B cell (primary cell): ENCODE measurements at regions not wholly inside any gene's neighbourhood (a gene's known extent, or its start where the extent isn't known, plus 50 kb on each side); places are given as distances from the start of the nearest gene placed in this dataset.

ENCODE experiments used
- ATAC-seq: fragments of 200-7000 bp; cut with Tn5 transposase; one replicate; pipeline ENCODE4 v1.10.0; 2021; ENCODE audit warnings: low read depth, mild to moderate bottlenecking, moderate number of reproducible peaks, moderate library complexity
- CTCF ChIA-PET: fragments of 350-600 bp; sonication (Branson Sonifier 250); formaldehyde crosslinking; loops from one replicate; lab custom pipeline; 2021; ENCODE audit warnings: antibody characterized with exemption, inconsistent platforms; lab: Charles Lee
- POLR2A ChIA-PET: fragments of 350-600 bp; sonication (Branson Sonifier 250); formaldehyde crosslinking; loops from one replicate; lab custom pipeline; 2021; ENCODE audit warnings: antibody characterized with exemption; lab: Charles Lee
- DNase-seq: peaks from one replicate; pipeline ENCODE4 v3.0.0; 2013
- H2AFZ ChIP-seq: 2 replicates; pipeline ENCODE4 v1.6.1; 2012; ENCODE audit warnings: mild to moderate bottlenecking, low read depth, low read length; ENCODE audit not compliant: insufficient read depth, poor library complexity, severe bottlenecking
- H3K27ac ChIP-seq, 2 donors: 1 replicate in 1 of 2; 2 replicates in 1 of 2; pipeline ENCODE4 v1.5.1; 2012 to 2013; ENCODE audit warnings: low read length in 2 of 2, mild to moderate bottlenecking in 2 of 2, moderate library complexity in 1 of 2
- H3K27me3 ChIP-seq, 4 experiments: fragments of 200-600 bp in 1 of 4; sonication (generic) in 1 of 4; replicated peaks in 1 of 4; 1 replicate in 2 of 4; 2 replicates in 2 of 4; pipeline versions ENCODE4 v1.6.1 to v1.7.0; 2013 to 2016; ENCODE audit warnings: low read length in 3 of 4, mild to moderate bottlenecking in 2 of 4, mixed read lengths in 1 of 4, moderate library complexity in 1 of 4; ENCODE audit not compliant: insufficient read depth in 4 of 4, control insufficient read depth in 3 of 4; ENCODE audit errors: control extremely low read depth in 1 of 4
- H3K36me3 ChIP-seq, 2 experiments: replicated peaks in 1 of 2; 1 replicate in 1 of 2; 2 replicates in 1 of 2; pipeline versions ENCODE4 v1.6.1 to v1.7.1; 2013; ENCODE audit warnings: low read length in 1 of 2; ENCODE audit not compliant: insufficient read depth in 2 of 2, control insufficient read depth in 1 of 2; ENCODE audit errors: control extremely low read depth in 1 of 2, extremely low read depth in 1 of 2
- H3K4me1 ChIP-seq, 2 donors: fragments of 200-600 bp in 1 of 2; sonication (generic) in 1 of 2; 1 replicate in 1 of 2; 2 replicates in 1 of 2; pipeline versions ENCODE4 v1.5.1 to v1.6.1; 2013 to 2017; ENCODE audit warnings: low read length in 2 of 2; ENCODE audit not compliant: control insufficient read depth in 2 of 2, insufficient read depth in 2 of 2
- H3K4me2 ChIP-seq: replicated peaks from 2 replicates; pipeline ENCODE3; 2012; ENCODE audit warnings: mild to moderate bottlenecking, low read depth, low read length; ENCODE audit not compliant: poor library complexity, severe bottlenecking
- H3K4me3 ChIP-seq, 5 experiments: fragments of 200-600 bp in 1 of 5; sonication (generic) in 1 of 5; 1 replicate in 3 of 5; 2 replicates in 2 of 5; pipeline versions ENCODE4 v1.5.1 to v1.7.0; 2011 to 2016; ENCODE audit warnings: low read length in 4 of 5, mild to moderate bottlenecking in 4 of 5, low read depth in 2 of 5, control low read depth in 1 of 5, moderate library complexity in 1 of 5; ENCODE audit not compliant: insufficient read depth in 1 of 5; ENCODE audit errors: control extremely low read depth in 1 of 5, extremely low read depth in 1 of 5
- H3K79me2 ChIP-seq: fragments of 200-600 bp; sonication (generic); one replicate; pipeline ENCODE4 v1.6.0; 2016; ENCODE audit warnings: low read length; ENCODE audit not compliant: control insufficient read depth, insufficient read depth
- H3K9ac ChIP-seq: fragments of 200-600 bp; sonication (generic); 2 replicates; pipeline ENCODE4 v1.6.1; 2017; ENCODE audit warnings: mild to moderate bottlenecking, low read length, moderate library complexity
- H3K9me3 ChIP-seq, 3 donors: one replicate each; pipeline versions ENCODE4 v1.6.1 to v1.7.1; 2013; ENCODE audit warnings: low read length in 2 of 3; ENCODE audit not compliant: control insufficient read depth in 2 of 3, insufficient read depth in 1 of 3; ENCODE audit errors: control extremely low read depth in 1 of 3
- H4K20me1 ChIP-seq: 2 replicates; pipeline ENCODE4 v1.6.0; 2012; ENCODE audit warnings: mild to moderate bottlenecking, low read length; ENCODE audit not compliant: insufficient read depth, control insufficient read depth, poor library complexity, severe bottlenecking
- H3K27ac Mint-ChIP-seq: one replicate; pipeline ENCODE4 v1.8.0; 2021; ENCODE audit warnings: mixed read lengths
- H3K27me3 Mint-ChIP-seq: one replicate; pipeline ENCODE4 v1.8.0; 2021; ENCODE audit warnings: mixed read lengths
- H3K4me1 Mint-ChIP-seq: one replicate; pipeline ENCODE4 v1.8.0; 2021; ENCODE audit warnings: mixed read lengths
- H3K4me3 Mint-ChIP-seq: one replicate; pipeline ENCODE4 v1.8.0; 2021; ENCODE audit warnings: mixed read lengths
- H3K9me3 Mint-ChIP-seq: one replicate; pipeline ENCODE4 v1.8.0; 2022; ENCODE audit warnings: mixed read lengths; ENCODE audit not compliant: insufficient read depth
- CTCF ChIP-seq: fragments of 200-600 bp; IDR thresholded peaks from one replicate; pipeline ENCODE4 v1.8.0; 2022; ENCODE audit warnings: antibody characterized with exemption, mild to moderate bottlenecking
- EZH2 ChIP-seq: IDR thresholded peaks from 2 replicates; pipeline ENCODE4 v1.6.1; 2012; ENCODE audit warnings: borderline replicate concordance, low read depth, mild to moderate bottlenecking, moderate library complexity, low read length; ENCODE audit not compliant: insufficient read depth, poor library complexity, severe bottlenecking
- WGBS: methylation state at CpG from one replicate; pipeline ENCODE4 v1.1.5; 2013; ENCODE audit warnings: missing lambda C conversion rate; ENCODE audit not compliant: insufficient coverage; 5-methylcytosine and 5-hydroxymethylcytosine counted together
- intact Hi-C: fragments of 100-400 bp; cut with micrococcal nuclease; formaldehyde crosslinking; loops from one replicate; pipeline ENCODE4 v1.10.0; 2022

GRCh38 chr5:56306433-56307150, 73.5 kb upstream of the ANKRD55 start:
- peaks cover under 1% of the 10 kb centered on the region for H3K4me1 Mint-ChIP-seq
- no peak overlapping the region for H3K9ac ChIP-seq
- no peak overlapping the region for H2AFZ ChIP-seq
- H3K9me3 ChIP-seq: peaks cover 0 to 8% (median 0%) of the 10 kb centered on the region in 3 donors
- ATAC-seq (no peak), DNase-seq (no peak)
- ChIA-PET POLR2A (interaction anchor here (0.6 kb wide), 1 partner anchor 17 kb away, joined by 4 read pairs; no protein-coding TSS in a partner anchor), CTCF (interaction anchor here (1.6 kb wide), 1 partner anchor 23 kb away, joined by 3 read pairs; no protein-coding TSS in a partner anchor)
- H3K4me3 Mint-ChIP-seq: no peak overlapping the region
- no peaks in the 10 kb centered on the region for H3K79me2 ChIP-seq
- no peaks in the 10 kb centered on the region for H3K36me3 ChIP-seq
- TF ChIP-seq CTCF (no peak), EZH2 (no peak)
- WGBS: no CpG with 5 or more reads among the region's 4 CpGs
- H3K27me3 ChIP-seq: no peaks in the 10 kb centered on the region
- H3K27ac ChIP-seq: no peak overlapping the region
- no peaks in the 10 kb centered on the region for H3K4me1 ChIP-seq
- intact Hi-C loops: no loop called here
- H3K4me3 ChIP-seq: no peak overlapping the region
- H4K20me1 ChIP-seq: no peaks in the 10 kb centered on the region
- no peaks in the 10 kb centered on the region for H3K27me3 Mint-ChIP-seq
- peaks cover 8% of the 10 kb centered on the region for H3K9me3 Mint-ChIP-seq
- H3K4me2 ChIP-seq: no peak overlapping the region
- no peak overlapping the region for H3K27ac Mint-ChIP-seq
